ENCODE measurements at regions not wholly inside any gene's neighbourhood (a gene's known extent, or its start where the extent isn't known, plus 50 kb on each side); places are given as distances from the start of the nearest gene placed in this dataset.

DNA sequence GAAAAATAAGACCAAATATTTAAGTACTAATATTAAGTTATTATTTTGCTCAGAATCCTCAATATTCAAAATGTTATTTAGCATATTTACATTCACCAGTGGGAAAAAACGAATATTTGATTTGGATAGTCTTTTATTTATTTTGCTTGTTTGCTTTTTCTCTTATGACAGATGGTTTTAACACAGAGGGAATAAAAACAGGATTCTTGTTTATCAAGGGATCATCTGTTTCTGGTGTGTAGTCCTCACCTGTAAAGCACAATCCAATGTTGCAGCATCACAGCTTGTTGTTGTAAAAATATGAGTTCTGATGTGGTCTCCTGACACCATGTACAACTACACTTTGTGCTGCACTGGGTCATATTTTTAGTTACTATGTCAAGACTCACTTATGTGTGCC, 103.9 kb downstream of the AVPR1A start:
- Histone ChIP-seq H3K4me3 (no peak overlapping the region), H3K36me3 (no peaks in the 10 kb centered on the region), H3K27ac (no peak overlapping the region), H3K4me1 (no peaks in the 10 kb centered on the region), H3K9me3 (no peaks in the 10 kb centered on the region), H3K27me3 (no peaks in the 10 kb centered on the region)
- TF ChIP-seq, protein P1, sequence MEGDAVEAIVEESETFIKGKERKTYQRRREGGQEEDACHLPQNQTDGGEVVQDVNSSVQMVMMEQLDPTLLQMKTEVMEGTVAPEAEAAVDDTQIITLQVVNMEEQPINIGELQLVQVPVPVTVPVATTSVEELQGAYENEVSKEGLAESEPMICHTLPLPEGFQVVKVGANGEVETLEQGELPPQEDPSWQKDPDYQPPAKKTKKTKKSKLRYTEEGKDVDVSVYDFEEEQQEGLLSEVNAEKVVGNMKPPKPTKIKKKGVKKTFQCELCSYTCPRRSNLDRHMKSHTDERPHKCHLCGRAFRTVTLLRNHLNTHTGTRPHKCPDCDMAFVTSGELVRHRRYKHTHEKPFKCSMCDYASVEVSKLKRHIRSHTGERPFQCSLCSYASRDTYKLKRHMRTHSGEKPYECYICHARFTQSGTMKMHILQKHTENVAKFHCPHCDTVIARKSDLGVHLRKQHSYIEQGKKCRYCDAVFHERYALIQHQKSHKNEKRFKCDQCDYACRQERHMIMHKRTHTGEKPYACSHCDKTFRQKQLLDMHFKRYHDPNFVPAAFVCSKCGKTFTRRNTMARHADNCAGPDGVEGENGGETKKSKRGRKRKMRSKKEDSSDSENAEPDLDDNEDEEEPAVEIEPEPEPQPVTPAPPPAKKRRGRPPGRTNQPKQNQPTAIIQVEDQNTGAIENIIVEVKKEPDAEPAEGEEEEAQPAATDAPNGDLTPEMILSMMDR (IDR thresholded peaks at IDR 0.05), result no peak
- no peak for DNase-seq (ENCODE audit: low spot score)

DNA sequence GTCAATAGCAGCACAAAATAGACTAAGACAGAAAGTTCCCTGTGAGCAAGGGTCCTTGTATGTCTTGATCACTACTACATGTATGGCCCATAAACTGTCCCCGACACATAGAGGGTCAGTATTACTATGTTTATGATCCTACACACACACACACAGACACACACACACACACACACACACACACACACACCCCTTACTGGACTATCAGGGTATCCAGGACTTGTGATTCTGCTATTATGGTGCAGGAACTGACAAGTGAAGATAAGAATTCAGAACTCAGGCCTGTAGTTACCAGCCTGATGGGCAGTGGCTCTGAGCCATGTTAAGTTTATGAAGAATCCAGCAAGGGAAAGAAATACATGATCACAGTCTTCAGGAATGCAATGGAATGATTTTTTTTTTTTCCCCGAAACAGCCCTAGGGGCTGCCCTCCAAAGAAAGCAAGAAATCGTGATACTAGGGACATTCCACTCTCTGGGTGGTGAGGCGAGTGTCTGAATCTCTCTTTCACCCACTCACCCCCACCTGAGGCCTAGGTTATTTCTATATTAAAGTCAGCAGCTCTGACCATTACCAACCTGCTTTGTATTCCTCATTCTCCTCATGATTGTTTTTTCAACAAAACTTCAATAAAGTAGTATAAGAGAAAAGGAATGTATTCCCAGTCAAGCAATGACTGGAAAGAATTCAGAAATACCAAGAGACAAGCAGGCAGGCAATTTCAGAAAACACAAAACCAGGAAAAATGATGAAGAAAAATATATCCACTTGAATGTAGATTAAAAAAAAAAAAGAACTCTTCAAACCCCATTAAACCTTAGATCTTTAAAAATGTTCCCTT, 105.8 kb downstream of the AVPR1A start:
- Histone ChIP-seq H3K4me3 (no peak overlapping the region), H3K4me1 (no peaks in the 10 kb centered on the region), H3K36me3 (no peaks in the 10 kb centered on the region), H3K27ac (no peak overlapping the region), H3K27me3 (no peaks in the 10 kb centered on the region), H3K9me3 (no peaks in the 10 kb centered on the region)
- no peak for DNase-seq (ENCODE audit: low spot score)
- TF ChIP-seq, protein P1 (IDR thresholded peaks at IDR 0.05), result no peak

DNA sequence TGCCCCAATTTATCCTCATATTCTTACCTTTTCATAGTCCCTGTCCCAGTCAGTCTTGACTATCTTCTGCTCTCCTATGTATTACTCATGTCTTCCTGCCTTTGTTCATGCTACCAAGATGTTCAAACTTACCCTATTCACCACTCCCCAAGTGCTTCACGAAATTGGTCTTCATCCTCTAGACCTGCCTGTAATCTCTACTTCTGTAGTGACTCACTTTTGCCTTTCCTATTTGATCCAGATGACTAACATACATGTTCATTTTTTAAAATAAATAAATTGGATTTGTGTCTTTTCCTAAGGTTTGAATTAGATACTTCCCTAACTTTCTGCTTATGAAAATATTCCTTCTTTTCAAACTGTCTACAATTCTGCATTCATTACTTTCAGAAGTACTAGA, 107.7 kb upstream of the PPM1H start:
- no peaks in the 10 kb centered on the region for H3K4me1 ChIP-seq
- no peak overlapping the region for H3K4me3 ChIP-seq
- DNase-seq (ENCODE audit: low spot score), result no peak
- no peaks in the 10 kb centered on the region for H3K9me3 ChIP-seq
- no peak overlapping the region for H3K27ac ChIP-seq
- TF ChIP-seq, protein P1 (IDR thresholded peaks at IDR 0.05), result no peak
- H3K36me3 ChIP-seq, result no peaks in the 10 kb centered on the region
- no peaks in the 10 kb centered on the region for H3K27me3 ChIP-seq

DNA sequence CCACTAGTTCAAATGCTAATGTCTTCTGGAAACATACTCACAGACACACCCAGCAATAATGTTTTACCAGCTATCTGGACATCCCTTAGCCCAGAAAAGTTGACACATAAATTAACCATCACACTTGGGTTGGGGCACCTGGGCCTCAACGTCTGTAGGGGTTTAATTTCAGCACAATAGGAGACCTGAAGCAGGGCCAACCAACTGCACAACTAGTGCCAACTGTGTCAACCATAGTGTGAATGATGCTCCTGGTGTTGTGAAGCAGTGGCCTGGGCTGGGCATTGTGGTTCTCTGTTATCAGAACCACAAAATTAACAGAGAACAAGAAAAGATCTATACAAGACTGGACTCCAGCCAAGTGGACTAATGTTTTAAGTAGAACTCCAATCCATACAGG, 106.7 kb upstream of the PPM1H start:
- TF ChIP-seq, protein P1 (IDR thresholded peaks at IDR 0.05), result no peak
- DNase-seq (ENCODE audit: low spot score), result no peak
- H3K27me3 ChIP-seq, result no peaks in the 10 kb centered on the region
- H3K4me3 ChIP-seq, result no peak overlapping the region
- no peaks in the 10 kb centered on the region for H3K4me1 ChIP-seq
- no peaks in the 10 kb centered on the region for H3K36me3 ChIP-seq
- no peaks in the 10 kb centered on the region for H3K9me3 ChIP-seq
- no peak overlapping the region for H3K27ac ChIP-seq

DNA sequence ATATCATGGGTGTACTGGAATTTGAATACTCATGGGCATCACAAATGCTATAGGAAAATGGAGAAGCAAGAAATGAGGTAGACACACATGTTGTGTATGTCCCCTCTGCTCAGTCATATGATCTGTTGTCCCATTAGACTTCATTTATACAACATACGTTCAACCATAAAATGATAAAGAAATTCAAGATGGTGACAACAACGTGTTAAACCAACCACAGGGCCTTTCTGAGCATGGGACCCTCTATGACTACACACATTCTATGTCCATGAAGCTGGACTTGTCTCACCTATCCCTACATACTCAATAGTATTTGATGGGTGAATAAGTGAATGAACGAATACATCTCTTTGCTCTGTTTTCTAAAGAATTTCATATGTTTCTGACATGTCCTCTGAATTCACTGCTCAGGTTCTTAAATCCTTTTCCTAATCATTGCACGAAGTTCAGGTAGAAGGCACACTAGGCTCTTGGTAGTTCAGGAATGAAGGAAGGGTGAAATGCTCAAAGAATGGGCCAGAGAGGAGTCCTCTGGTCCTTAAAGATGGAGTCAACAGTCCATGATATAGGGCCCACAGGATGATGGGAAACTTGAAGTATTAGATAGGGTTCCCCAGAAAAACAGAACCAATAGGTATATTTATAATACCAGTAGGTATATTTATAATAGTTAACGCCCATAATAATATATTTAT, 105.7 kb upstream of the PPM1H start:
- Histone ChIP-seq H3K36me3 (no peaks in the 10 kb centered on the region), H3K4me3 (no peak overlapping the region), H3K27me3 (no peaks in the 10 kb centered on the region), H3K4me1 (no peaks in the 10 kb centered on the region), H3K27ac (no peak overlapping the region), H3K9me3 (no peaks in the 10 kb centered on the region)
- no peak for DNase-seq (ENCODE audit: low spot score)
- TF ChIP-seq, protein P1 (IDR thresholded peaks at IDR 0.05), result no peak
